HEK293 (cell line): ENCODE measurements at regions not wholly inside any gene's neighbourhood (a gene's known extent, or its start where the extent isn't known, plus 50 kb on each side); places are given as distances from the start of the nearest gene placed in this dataset.

Experiments
- CTCF ChIA-PET: fragments of 350-600 bp; formaldehyde crosslinking; extraction: SDS; loops from one replicate; lab custom pipeline; 2021; ENCODE audit warnings: antibody characterized with exemption; lab: Yijun Ruan, JAX
- POLR2A ChIA-PET: fragments of 300-600 bp; formaldehyde crosslinking; extraction: SDS; loops from one replicate; lab custom pipeline; 2020; ENCODE audit warnings: antibody characterized with exemption, inconsistent platforms; lab: Yijun Ruan, JAX
- H3K27ac ChIP-seq: fragments of 200-500 bp; sonication (Bioruptor generic); 2 replicates; pipeline ENCODE4 v1.5.1; 2014; ENCODE audit warnings: low read depth, low read length, control low read depth, inconsistent platforms; ENCODE audit errors: extremely low read depth
- H3K36me3 ChIP-seq, 2 experiments: fragments of 200-500 bp in 1 of 2; sonication (Bioruptor generic) in 1 of 2; 1 replicate in 1 of 2; 2 replicates in 1 of 2; pipeline ENCODE4 v1.5.1; 2014 to 2017; ENCODE audit warnings: inconsistent platforms in 2 of 2, low read length in 2 of 2; ENCODE audit not compliant: control insufficient read depth in 2 of 2, insufficient read depth in 1 of 2
- H3K4me1 ChIP-seq: fragments of 200-500 bp; sonication (Bioruptor generic); 2 replicates; pipeline ENCODE4 v1.5.1; 2014; ENCODE audit warnings: mild to moderate bottlenecking, low read length, inconsistent platforms; ENCODE audit not compliant: control insufficient read depth, insufficient read depth
- H3K4me3 ChIP-seq: 2 replicates; pipeline ENCODE4 v1.5.1; 2011; ENCODE audit warnings: low read depth, mild to moderate bottlenecking, control low read depth, low read length, moderate library complexity
- H3K9me3 ChIP-seq: fragments of 200-500 bp; sonication (Bioruptor generic); 2 replicates; pipeline ENCODE4 v1.5.1; 2014; ENCODE audit warnings: low read depth, low read length, inconsistent platforms; ENCODE audit not compliant: control insufficient read depth, insufficient read depth
- ATF2 ChIP-seq: fragments of 450-650 bp; formaldehyde crosslinking; IDR thresholded peaks from 2 replicates; pipeline ENCODE4 v1.5.1; 2016; ENCODE audit warnings: missing biosample characterization, missing genetic modification characterization, low read depth
- GFI1B ChIP-seq: fragments of 450-650 bp; formaldehyde crosslinking; IDR thresholded peaks from 2 replicates; pipeline ENCODE4 v1.5.1; 2016; ENCODE audit warnings: missing biosample characterization, missing genetic modification characterization
- KLF8 ChIP-seq: fragments of 450-650 bp; formaldehyde crosslinking; IDR thresholded peaks from 2 replicates; pipeline ENCODE4 v1.5.1; 2016; ENCODE audit warnings: missing biosample characterization, missing genetic modification characterization
- PBX3 ChIP-seq: sonication (generic); formaldehyde crosslinking; IDR thresholded peaks from 2 replicates; pipeline ENCODE4 v1.8.1; 2022; ENCODE audit warnings: mild to moderate bottlenecking, moderate library complexity, missing genetic modification reagents
- PRDM6 ChIP-seq: fragments of 450-650 bp; formaldehyde crosslinking; IDR thresholded peaks from 2 replicates; pipeline ENCODE4 v1.5.1; 2017; ENCODE audit warnings: missing biosample characterization, missing genetic modification characterization
- ZFP37 ChIP-seq: fragments of 450-650 bp; formaldehyde crosslinking; IDR thresholded peaks from 2 replicates; pipeline ENCODE4 v1.5.1; 2016; ENCODE audit warnings: missing biosample characterization, missing genetic modification characterization
- ZFP41 ChIP-seq: fragments of 450-650 bp; formaldehyde crosslinking; IDR thresholded peaks from 2 replicates; pipeline ENCODE4 v1.5.1; 2016; ENCODE audit warnings: missing biosample characterization, missing genetic modification characterization, borderline replicate concordance
- ZNF112 ChIP-seq: fragments of 450-650 bp; formaldehyde crosslinking; IDR thresholded peaks from 2 replicates; pipeline ENCODE4 v1.5.0; 2017; ENCODE audit warnings: missing biosample characterization, missing genetic modification characterization
- ZNF155 ChIP-seq: fragments of 450-650 bp; formaldehyde crosslinking; IDR thresholded peaks from 2 replicates; pipeline ENCODE4 v1.5.1; 2016; ENCODE audit warnings: missing biosample characterization, missing genetic modification characterization
- ZNF214 ChIP-seq: fragments of 450-650 bp; formaldehyde crosslinking; IDR thresholded peaks from 2 replicates; pipeline ENCODE4 v1.5.1; 2017; ENCODE audit warnings: missing biosample characterization, mild to moderate bottlenecking, missing genetic modification characterization, borderline replicate concordance
- ZNF221 ChIP-seq: fragments of 450-650 bp; formaldehyde crosslinking; IDR thresholded peaks from 2 replicates; pipeline ENCODE4 v1.5.1; 2017; ENCODE audit warnings: missing biosample characterization, missing genetic modification characterization, borderline replicate concordance
- ZNF248 ChIP-seq: fragments of 450-650 bp; formaldehyde crosslinking; IDR thresholded peaks from 2 replicates; pipeline ENCODE4 v1.5.1; 2017; ENCODE audit warnings: missing biosample characterization, missing genetic modification characterization
- ZNF274 ChIP-seq, 2 experiments: fragments of 200-500 bp in 1 of 2; fragments of 450-650 bp in 1 of 2; sonication (Bioruptor generic) in 1 of 2; formaldehyde crosslinking in 1 of 2; IDR thresholded peaks; 2 replicates each; pipeline versions ENCODE4 v1.5.1 to v1.6.1; 2014 to 2016; ENCODE audit warnings: borderline replicate concordance in 1 of 2, inconsistent platforms in 1 of 2, low read length in 1 of 2, missing biosample characterization in 1 of 2, missing genetic modification characterization in 1 of 2
- ZNF366 ChIP-seq: fragments of 450-650 bp; formaldehyde crosslinking; conservative IDR thresholded peaks from 2 replicates; pipeline ENCODE4 v1.5.1; 2016; ENCODE audit warnings: missing biosample characterization, missing genetic modification characterization
- ZNF404 ChIP-seq: fragments of 450-650 bp; formaldehyde crosslinking; IDR thresholded peaks from 2 replicates; pipeline ENCODE4 v1.5.1; 2017; ENCODE audit warnings: missing biosample characterization, missing genetic modification characterization
- ZNF433 ChIP-seq: fragments of 450-650 bp; formaldehyde crosslinking; IDR thresholded peaks from 2 replicates; pipeline ENCODE4 v1.5.1; 2016; ENCODE audit warnings: missing biosample characterization, missing genetic modification characterization, low read depth
- ZNF48 ChIP-seq: fragments of 450-650 bp; formaldehyde crosslinking; IDR thresholded peaks from 2 replicates; pipeline ENCODE4 v1.5.1; 2016; ENCODE audit warnings: missing biosample characterization, missing genetic modification characterization
- ZNF513 ChIP-seq: fragments of 450-650 bp; IDR thresholded peaks from 2 replicates; pipeline ENCODE4 v1.5.1; 2018; ENCODE audit warnings: missing biosample characterization, missing genetic modification characterization
- ZNF530 ChIP-seq: fragments of 450-650 bp; formaldehyde crosslinking; IDR thresholded peaks from 2 replicates; pipeline ENCODE4 v1.5.1; 2016; ENCODE audit warnings: low read depth, missing biosample characterization, missing genetic modification characterization
- ZNF596 ChIP-seq: fragments of 450-650 bp; IDR thresholded peaks from 2 replicates; pipeline ENCODE4 v1.5.0; 2018; ENCODE audit warnings: missing biosample characterization, mild to moderate bottlenecking, missing genetic modification characterization, moderate library complexity
- ZNF660 ChIP-seq: fragments of 450-650 bp; IDR thresholded peaks from 2 replicates; pipeline ENCODE4 v1.5.1; 2018; ENCODE audit warnings: missing biosample characterization, mild to moderate bottlenecking, missing genetic modification characterization
- ZNF664 ChIP-seq: fragments of 450-650 bp; formaldehyde crosslinking; IDR thresholded peaks from 2 replicates; pipeline ENCODE4 v1.5.1; 2016; ENCODE audit warnings: missing biosample characterization, missing genetic modification characterization
- ZNF670 ChIP-seq: fragments of 450-650 bp; formaldehyde crosslinking; IDR thresholded peaks from 2 replicates; pipeline ENCODE4 v1.5.1; 2016; ENCODE audit warnings: missing biosample characterization, missing genetic modification characterization, low read depth
- ZNF704 ChIP-seq: fragments of 450-650 bp; formaldehyde crosslinking; IDR thresholded peaks from 2 replicates; pipeline ENCODE4 v1.5.1; 2016; ENCODE audit warnings: missing biosample characterization, missing genetic modification characterization
- ZNF785 ChIP-seq: fragments of 450-650 bp; formaldehyde crosslinking; IDR thresholded peaks from 2 replicates; pipeline ENCODE4 v1.5.1; 2016; ENCODE audit warnings: missing biosample characterization, missing genetic modification characterization
- ZNF791 ChIP-seq: fragments of 450-650 bp; formaldehyde crosslinking; IDR thresholded peaks from 2 replicates; pipeline ENCODE4 v1.5.1; 2016; ENCODE audit warnings: missing biosample characterization, missing genetic modification characterization
- ZNF830 ChIP-seq: fragments of 450-650 bp; IDR thresholded peaks from 2 replicates; pipeline ENCODE4 v1.5.0; 2018; ENCODE audit warnings: missing biosample characterization, missing genetic modification characterization, low read depth, mild to moderate bottlenecking, moderate library complexity
- ZNF843 ChIP-seq: fragments of 450-650 bp; formaldehyde crosslinking; IDR thresholded peaks from 2 replicates; pipeline ENCODE4 v1.5.1; 2016; ENCODE audit warnings: missing biosample characterization, missing genetic modification characterization

- TF ChIP-seq ZNF530 (tag by site-specific recombination), result no peak
- no peak for TF ChIP-seq ZNF214 (tag by site-specific recombination)
- no peak for TF ChIP-seq ZNF274 (IDR thresholded peaks at IDR 0.05; ENCODE audit: low read length)
- TF ChIP-seq ZNF274 (tag by site-specific recombination; IDR thresholded peaks at IDR 0.05; ENCODE audit: borderline replicate concordance), result no peak
- no peak for TF ChIP-seq ZNF704 (tag by site-specific recombination)
- TF ChIP-seq ZNF366 (tag by site-specific recombination), result no peak
- no peak for TF ChIP-seq ZNF48 (tag by site-specific recombination)
- no peak for TF ChIP-seq ZFP37 (tag by site-specific recombination)
- TF ChIP-seq ZNF433 (tag by site-specific recombination), result no peak
- TF ChIP-seq ZNF404 (tag by site-specific recombination), result no peak
- TF ChIP-seq ZNF596 (tag by site-specific recombination), result no peak
- TF ChIP-seq ZNF513, result no peak
Observed at GRCh38 chr21:27819299-27819698, 852.4 kb upstream of the ADAMTS5 start (continued).

GRCh38 chr21:27818847-27819246 lies 852.0 kb upstream of the ADAMTS5 start:
- Histone ChIP-seq H3K27ac (no peak overlapping the region), H3K9me3 (no peaks in the 10 kb centered on the region), H3K4me3 (no peak overlapping the region), H3K4me1 (no peaks in the 10 kb centered on the region), H3K36me3 (no peaks in the 10 kb centered on the region)
- TF ChIP-seq ZNF664 (tag by site-specific recombination), result no peak
- no peak for TF ChIP-seq ZNF221 (tag by site-specific recombination)
- no peak for TF ChIP-seq KLF8 (tag by site-specific recombination)
- no peak for TF ChIP-seq GFI1B (tag by site-specific recombination)
- no peak for TF ChIP-seq PRDM6 (tag by site-specific recombination)
- no peak for TF ChIP-seq ZNF670
- TF ChIP-seq ZNF830, result no peak
- TF ChIP-seq ZNF112 (tag by site-specific recombination), result no peak
- no peak for TF ChIP-seq ZNF791 (tag by site-specific recombination)
- TF ChIP-seq ZFP41 (tag by site-specific recombination), result no peak
- TF ChIP-seq ZNF660 (tag by site-specific recombination), result no peak
- no peak for TF ChIP-seq ZNF785 (tag by site-specific recombination)
- TF ChIP-seq ZNF248 (tag by site-specific recombination), result no peak
- TF ChIP-seq ATF2 (tag by site-specific recombination), result no peak
- no peak for TF ChIP-seq ZNF155 (tag by site-specific recombination)
- no peak for TF ChIP-seq ZNF843 (tag by site-specific recombination)
- TF ChIP-seq PBX3 (CRISPR knock-in tag), result no peak
- CTCF ChIA-PET, result interaction anchor here (1.4 kb wide), 1 partner anchor 16 kb away, joined by 4 read pairs; no protein-coding TSS in a partner anchor
- POLR2A ChIA-PET, result no interaction called here
